ENCODE measurements at regions not wholly inside any gene's neighbourhood (a gene's known extent, or its start where the extent isn't known, plus 50 kb on each side); places are given as distances from the start of the nearest gene placed in this dataset.
A peak's percentile ranks its signal among the peaks of the same experiment; 100 is the strongest.
"Not testable (repeated sequence)": the region's sequence is repeated elsewhere in the genome, so short reads cannot be mapped to it uniquely, and the experiment has no call there.

DNA sequence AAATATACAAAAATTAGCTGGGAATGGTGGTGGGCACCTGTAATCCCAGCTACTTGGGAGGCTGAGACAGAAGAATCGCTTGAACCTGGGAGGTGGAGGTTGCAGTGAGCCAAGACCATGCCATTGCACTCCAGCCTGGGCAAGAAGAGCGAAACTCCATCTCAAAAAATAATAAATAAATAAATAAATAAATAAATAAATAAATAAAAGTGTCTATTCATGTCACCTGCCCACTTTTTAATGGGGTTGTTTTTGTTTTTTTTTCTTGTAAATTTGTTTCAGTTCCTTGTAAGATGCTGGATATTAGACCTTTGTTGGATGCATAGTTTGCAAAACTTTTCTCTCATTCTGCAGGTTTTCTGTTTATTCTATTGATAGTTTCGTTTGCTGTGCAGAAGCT is 71.9 kb upstream of the KCNAB1 start:
- DNase-seq (ENCODE audit: low read depth), result not testable (repeated sequence)

DNA sequence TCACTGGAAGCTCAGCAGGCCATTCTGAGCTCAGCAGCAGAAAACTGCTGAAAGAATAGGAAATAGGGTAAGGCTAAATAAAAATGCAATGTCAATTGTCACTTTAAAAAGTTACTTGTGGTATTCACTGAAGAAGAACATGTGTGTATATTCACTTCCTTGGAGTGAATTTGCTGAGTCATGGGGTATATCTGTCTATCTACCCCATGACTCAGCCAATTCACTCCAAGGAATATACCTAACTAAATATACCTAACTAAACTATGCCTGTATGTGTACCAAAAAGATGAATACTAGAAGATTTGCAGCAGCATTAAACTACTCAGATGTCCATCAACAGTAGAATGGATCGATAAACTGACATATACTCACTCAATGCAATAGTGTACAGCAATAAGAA is 69.5 kb upstream of the KCNAB1 start:
- peak; percentile 9 for DNase-seq (ENCODE audit: low read depth)

DNA sequence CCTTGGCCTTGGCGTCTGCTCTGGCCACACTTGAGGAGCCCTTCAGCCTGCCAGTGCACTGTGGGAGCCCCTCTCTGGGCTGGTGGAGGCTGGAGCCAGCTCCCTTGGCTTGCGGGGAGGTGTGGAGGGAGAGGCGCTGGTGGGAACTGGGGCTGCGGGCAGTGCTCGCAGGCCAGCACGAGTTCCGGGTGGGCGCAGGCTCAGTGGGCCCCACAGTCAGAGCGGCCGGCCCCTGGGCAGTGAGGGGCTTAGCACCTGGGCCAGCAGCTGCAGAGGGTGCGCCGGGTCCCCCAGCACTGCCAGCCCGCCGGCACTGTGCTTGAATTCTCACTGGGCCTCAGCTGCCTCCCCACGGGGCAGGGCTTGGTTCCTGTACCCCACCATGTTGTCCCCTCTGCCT is 68.7 kb upstream of the KCNAB1 start:
- DNase-seq (ENCODE audit: low read depth), result no peak

DNA sequence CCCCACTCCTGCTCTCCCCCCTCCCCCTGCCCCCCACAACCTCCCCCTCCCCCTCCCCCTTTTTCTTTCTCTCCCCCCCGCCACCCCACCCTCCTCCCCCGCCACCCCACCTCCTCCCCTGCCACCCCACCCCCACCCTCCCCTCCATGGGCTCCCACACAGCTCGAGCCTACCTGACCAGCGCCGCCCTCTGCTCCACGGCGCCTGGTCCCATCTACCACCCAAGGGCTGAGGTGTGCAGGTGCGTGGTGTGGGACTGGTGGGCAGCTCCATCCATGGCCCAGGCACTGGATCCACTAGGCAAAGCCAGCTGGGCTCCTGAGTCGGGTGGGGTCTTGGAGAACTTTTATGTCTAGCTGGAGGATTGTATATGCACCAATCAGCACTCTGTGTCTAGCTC is 68.3 kb upstream of the KCNAB1 start:
- no peak for DNase-seq (ENCODE audit: low read depth)

DNA sequence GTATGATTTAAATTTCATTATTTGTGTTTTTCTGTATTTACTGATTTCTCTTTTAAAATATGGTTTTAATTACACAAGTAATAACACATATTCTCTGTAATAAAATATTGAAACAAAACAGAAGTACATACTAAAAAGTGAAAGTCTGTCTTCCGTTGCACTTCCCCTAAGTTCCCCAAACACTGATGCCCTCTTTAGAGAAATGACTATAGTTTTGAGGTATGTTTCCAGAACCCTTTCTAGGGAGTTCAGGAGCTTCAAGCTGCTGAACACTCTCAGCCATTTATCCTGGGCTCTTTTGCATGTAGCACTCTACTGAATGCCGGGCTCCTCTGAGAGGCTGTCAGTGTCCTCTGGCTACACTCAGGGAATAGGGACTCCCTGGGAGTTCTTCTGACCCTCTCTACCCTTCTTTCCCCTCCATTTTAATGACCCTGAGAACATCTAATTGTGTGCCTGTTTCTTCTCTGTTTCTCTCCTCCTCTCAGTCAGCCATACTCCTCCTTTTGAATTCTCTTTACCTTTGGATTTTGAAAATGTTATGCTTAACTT is 60.4 kb upstream of the KCNAB1 start:
- DNase-seq (ENCODE audit: low read depth), result no peak

DNA sequence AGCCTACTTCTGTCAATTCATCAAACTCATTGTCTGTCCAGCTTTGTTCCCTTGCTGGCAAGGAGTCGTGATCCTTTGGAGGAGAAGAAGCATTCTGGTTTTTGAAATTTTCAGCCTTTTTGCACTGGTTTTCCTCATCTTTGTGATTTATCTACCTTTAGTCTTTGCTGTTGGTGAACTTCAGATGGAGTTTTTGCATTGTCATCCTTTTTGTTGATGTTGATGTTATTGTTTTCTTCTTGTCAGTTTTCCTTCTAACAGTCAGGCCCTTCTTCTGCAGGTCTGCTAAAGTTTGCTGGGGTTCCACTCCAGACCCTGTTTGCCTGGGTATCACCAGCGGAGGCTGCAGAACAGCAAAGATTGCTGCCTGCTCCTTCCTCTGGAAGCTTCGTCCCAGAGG is 52.2 kb upstream of the KCNAB1 start:
- not testable (repeated sequence) for DNase-seq (ENCODE audit: low read depth)

DNA sequence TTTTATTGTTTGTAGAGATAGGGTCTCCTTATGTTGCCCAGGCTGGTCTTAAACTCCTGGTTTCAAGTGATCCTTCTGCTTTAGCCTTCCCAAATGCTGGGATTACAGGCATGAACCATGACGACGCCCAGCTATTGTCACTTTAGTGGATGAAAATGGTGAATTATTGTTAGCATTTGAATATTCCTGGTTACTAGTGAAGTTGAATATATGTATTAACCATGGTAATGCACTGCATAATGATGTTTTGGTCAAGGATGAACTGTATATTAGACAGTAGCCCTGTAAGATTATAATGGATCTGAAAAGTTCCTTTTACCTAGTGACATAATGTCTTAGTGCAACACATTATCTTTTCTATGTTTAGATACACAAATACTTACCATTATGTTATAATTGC is 50.4 kb upstream of the KCNAB1 start:
- no peak for DNase-seq (ENCODE audit: low read depth)
